GM10266 (cell line): ENCODE measurements at regions not wholly inside any gene's neighbourhood (a gene's known extent, or its start where the extent isn't known, plus 50 kb on each side); places are given as distances from the start of the nearest gene placed in this dataset.
"Not testable (repeated sequence)": the region's sequence is repeated elsewhere in the genome, so short reads cannot be mapped to it uniquely, and the experiment has no call there.

Experiments
- DNase-seq: peaks from one replicate; pipeline ENCODE4 v3.0.0; 2012; ENCODE audit errors: extremely low spot score
- TF ChIP-seq, protein P1 (sequence below): IDR thresholded peaks from 2 replicates; pipeline ENCODE4 v1.5.1; 2012; ENCODE audit warnings: mild to moderate bottlenecking, low read depth; ENCODE audit not compliant: control insufficient read depth, insufficient read depth; ENCODE audit errors: missing control alignments

DNA sequence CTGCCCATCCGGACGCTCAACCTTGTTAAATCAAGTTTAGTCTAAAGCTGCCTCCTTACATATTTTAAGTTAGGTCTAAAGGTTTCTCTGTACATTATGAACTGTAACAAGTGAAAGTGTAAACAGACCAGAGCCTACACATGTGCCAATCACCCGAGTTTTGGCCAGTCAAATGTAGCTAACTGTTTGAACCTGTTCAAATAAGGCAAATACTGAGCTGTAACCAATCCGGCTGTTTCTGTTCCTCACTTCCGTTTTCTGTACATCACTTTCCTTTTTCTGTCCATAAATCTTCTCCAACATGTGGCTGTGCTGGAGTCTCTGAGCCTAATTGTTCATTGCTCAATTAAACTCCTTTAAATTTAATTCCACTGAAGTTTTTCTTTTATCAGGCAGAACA is 113.3 kb upstream of the SHISA3 start:
- TF ChIP-seq, protein P1, sequence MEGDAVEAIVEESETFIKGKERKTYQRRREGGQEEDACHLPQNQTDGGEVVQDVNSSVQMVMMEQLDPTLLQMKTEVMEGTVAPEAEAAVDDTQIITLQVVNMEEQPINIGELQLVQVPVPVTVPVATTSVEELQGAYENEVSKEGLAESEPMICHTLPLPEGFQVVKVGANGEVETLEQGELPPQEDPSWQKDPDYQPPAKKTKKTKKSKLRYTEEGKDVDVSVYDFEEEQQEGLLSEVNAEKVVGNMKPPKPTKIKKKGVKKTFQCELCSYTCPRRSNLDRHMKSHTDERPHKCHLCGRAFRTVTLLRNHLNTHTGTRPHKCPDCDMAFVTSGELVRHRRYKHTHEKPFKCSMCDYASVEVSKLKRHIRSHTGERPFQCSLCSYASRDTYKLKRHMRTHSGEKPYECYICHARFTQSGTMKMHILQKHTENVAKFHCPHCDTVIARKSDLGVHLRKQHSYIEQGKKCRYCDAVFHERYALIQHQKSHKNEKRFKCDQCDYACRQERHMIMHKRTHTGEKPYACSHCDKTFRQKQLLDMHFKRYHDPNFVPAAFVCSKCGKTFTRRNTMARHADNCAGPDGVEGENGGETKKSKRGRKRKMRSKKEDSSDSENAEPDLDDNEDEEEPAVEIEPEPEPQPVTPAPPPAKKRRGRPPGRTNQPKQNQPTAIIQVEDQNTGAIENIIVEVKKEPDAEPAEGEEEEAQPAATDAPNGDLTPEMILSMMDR, result no peak

DNA sequence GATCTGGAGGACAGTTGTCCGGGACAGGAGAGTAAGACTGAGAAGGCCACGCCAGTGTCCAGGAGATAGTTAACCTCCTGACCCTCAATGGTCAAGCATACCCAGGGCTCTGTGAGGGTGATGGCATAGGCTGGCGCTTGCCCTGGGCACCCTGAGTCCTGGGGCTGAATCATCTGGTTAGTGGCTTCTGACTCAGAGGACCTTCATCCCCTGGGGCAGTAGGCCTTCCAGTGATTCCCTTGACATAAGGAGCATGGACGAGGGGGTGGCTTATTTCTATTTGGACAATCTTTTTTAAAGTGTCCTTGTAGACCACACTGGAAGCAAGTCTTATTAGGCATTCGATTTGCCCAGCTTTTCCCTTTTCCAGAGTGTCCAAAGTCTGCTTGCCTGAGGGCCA is 108.4 kb upstream of the SHISA3 start:
- not testable (repeated sequence) for DNase-seq

More for the DNA sequence above, 113.3 kb upstream of the SHISA3 start:
- no peak for DNase-seq

DNA sequence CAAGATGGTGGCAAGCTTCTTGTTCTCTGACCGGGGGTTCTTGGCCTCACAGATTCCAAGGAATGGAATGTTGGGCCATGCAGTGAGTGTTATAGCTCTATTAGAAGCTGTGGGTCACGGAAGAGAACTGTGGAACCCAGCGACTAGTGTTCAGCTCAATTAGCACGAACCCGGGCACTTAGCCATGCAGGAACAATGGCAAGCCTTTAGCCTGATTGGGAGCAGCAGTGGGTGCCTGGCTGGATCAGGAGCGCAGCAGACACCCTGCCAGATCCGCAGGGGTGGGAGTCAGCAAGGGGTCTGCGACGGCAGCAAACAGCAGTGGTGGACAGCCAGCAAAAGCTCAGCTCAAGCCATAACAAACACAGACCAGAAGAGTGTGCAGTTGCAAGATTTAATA is 105.1 kb upstream of the SHISA3 start:
- not testable (repeated sequence) for DNase-seq

DNA sequence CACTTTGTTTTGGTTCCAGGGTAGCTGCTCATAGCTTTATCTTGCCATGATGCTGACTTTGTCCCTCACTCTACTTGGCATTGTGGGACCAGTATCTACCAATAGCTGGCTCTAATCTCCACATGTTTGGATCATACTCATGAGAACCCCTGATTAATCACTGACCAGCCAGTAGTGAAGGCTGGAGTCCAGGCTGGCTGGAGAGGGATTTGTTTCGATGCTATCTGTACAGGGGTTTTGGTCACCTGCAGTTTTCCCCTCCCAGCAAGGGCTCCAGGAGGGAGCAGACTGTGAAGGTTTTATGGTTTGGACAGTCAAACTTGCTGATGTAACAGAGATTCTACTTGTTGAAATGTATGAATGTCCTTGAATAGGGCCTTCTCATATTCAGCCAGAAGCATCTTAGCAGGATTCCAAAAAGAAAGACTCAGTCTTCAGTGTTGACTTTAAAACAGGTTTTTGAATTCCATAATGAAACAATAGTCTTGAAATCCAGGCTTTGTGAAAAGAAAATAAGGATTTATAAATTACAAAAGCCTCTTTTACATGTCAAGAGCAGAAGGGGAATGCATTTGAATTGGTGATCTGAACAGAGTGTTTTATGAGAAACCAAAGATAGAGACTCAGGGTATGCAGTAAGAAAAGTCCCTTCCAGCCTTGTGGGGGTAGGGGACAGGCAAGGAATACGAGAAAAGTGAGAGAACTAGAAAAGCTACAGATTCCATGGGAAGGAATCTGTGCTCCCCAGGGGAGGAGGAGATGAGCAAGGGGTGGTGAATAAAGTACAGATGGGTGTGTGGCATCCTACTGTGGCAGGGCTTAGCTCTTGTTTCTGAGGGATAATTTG is 103.1 kb upstream of the SHISA3 start:
- TF ChIP-seq, protein P1, result no peak

DNA sequence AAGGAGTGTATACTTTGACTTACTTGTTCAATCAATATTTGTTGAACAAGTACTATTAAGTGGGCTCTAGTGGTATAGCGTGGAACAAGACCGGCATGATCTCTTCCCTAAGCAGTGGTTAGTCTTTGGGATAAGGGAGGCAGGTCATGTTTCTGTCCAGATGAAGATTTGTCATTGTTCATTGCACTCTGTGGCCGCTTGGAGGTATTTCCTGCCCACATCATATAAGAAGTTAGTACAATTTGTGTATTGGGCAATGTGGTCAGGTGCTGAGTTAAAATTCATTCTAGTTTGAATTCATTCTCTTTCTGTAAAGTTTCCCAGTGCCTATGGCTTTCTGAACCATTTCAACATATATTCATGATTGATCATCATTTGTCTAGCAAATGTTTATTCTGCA is 101.1 kb upstream of the SHISA3 start:
- TF ChIP-seq, protein P1, result no peak
- DNase-seq, result no peak

More for the DNA sequence above, 103.1 kb upstream of the SHISA3 start:
- DNase-seq, result no peak

DNA sequence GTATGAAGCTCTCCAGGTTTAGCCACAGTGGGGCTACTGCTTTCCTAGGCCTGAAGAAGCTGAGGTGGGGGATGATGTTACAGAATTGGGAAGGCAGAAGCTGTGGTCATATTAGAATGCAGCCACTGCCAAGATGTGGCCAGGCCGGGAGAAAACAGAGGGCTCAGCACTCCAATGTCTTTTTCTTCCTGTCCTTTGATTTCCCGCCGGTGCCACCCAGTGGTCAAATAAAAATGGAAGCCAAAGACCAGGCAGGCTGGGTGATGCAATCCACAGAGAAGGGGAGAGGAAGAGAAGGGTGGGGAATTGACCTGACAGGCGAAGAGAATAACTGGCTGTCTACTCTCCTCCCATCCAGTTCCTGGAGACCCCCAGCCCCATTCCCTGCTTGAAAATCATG is 94.9 kb upstream of the SHISA3 start:
- TF ChIP-seq, protein P1, result peak; percentile 35
- no peak for DNase-seq

DNA sequence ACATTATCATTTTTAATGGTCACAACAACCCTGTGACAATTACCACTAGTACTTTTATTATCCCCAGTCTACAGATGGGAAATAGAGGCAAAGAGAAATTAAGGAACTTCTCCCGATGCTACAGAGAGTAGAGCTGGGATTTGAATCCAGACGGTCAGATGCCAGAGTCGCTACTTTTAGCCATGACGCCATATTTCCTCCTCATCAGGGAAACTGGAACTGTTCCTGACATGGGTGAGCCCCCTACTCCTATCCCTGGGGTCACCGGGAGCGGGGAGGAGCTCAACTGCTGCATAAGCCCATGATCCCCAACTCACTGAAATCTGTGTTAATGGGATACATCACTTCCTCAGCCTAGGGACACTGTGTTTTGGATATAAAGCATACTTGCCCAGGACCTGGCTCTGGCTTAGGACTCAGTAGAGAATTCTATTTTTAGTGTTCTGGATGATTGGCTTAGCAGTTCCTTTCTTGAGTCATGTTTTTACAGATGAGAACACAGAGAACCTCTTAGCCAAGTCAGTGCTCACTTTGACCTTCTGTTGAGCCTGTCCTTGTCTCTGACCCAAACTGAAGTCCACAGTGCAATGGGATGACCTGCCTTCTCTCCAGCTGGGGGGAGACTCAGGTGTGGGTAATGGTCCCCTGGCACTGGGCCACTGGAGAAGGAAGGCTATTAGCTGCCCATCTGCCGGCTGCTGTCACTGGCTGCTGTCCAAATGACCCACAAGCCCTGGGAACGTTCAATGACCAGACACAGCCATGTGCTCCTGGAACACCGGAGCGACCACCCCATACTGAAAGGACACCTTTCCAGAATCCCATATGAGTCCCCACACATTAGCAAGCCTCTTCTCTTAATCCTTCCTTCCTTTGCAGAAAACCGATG is 90.8 kb upstream of the SHISA3 start:
- DNase-seq, result no peak
- TF ChIP-seq, protein P1, result no peak

DNA sequence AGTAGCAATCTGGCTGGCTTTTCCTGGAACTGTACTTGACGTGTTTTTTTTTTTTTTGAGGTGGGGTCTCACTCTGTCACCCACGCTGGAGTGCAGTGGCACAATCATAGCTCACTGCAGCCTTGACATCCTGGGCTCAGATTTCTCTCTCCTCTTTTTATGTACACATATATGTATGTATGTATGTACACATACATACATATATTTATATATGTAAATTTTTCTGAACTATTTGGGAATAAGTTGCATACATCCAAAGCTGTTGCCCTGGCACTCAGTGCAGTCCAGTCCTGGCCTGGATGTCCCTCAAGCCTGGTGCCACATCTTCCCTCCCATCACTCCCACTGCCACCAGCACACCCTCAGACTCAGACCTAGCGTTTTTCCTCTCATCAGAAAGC is 89.0 kb upstream of the SHISA3 start:
- TF ChIP-seq, protein P1, result no peak
- no peak for DNase-seq
